Dermis blood vessel endothelial cell (primary cell): ENCODE measurements at regions not wholly inside any gene's neighbourhood (a gene's known extent, or its start where the extent isn't known, plus 50 kb on each side); places are given as distances from the start of the nearest gene placed in this dataset.
"Not testable (repeated sequence)": the region's sequence is repeated elsewhere in the genome, so short reads cannot be mapped to it uniquely, and the experiment has no call there.

Experiments used
- DNase-seq: peaks from one replicate; pipeline ENCODE4 v3.0.0; 2010

DNA sequence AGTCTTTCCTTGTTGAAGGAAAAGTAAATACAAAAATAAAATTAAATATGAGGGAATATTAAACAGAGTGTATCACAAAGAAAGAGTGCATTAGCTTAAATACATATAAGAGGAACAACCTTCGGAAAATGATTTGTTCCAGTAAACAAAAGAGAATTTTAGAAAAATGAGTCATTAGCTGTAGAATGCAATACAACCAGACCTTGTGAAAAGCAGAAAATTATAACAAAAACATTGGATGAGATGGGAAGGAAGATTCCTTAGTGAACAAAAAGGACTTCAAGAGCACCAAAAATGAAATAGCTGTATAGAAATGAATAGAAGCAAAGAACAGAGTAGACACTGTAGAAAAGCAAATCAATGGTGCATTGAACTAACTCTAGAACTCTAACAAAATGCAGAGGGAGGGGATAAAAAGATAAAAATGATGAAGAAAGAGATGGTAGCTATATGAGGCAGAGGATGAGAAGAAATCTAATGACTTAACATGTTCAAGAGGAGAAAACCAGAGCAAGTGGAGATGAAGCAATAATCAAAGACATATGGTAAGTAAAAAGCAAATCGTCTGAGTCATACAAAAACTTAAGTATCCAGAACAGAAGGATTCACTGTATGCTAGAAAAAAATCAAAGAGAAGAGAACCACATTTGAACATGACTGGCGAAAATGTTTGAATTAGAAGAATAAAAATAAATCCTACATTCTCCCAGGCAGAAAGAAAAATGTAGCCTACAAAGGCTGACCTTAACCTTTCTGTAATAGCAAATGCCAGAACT is 190.5 kb downstream of the TMEM26 start:
- DNase-seq: no peak

DNA sequence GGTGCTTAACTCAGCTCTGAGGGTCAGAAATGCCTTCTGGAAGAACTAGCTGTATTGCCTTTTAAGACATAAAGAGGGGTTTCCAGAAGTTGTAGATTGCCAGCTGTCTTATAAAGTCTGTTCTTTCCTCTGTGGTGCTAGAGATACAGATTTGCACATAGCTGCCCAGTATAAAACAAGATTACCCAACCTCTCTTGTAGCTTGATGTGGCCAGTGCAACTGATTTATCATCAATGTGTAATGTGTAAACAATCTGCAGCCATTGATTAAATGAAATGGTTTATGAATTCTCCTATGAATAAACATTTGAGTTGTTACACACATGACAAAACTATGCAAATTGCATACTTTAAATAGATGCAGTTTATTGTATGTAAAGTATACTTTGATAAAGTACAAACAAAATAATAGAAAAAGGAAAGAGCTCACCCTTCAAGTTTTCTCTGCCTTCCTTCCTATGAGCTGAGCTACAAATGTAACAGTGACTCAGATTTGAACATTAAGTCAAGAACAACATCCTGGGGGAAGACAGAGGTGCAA is 195.2 kb downstream of the TMEM26 start:
- DNase-seq: no peak

DNA sequence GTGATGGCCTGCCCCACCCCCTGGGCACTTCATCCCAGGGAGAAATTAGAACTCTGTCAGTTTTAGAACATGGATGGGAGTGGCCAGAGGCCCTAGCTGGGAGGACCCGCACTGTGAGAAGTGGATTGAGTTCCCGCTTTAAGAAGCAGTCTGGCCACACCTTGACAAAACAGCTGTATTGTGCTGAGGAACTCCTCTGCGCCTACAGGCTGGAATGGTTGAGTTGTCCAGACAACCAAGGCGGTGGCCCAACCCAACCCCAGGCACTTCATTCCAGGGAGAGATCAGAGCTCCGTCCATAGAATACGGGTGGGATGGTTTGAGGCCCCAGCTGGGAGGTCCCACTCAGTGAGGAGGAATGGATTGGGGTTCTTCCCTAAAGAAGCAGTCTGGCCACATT is 196.0 kb downstream of the TMEM26 start:
- no peak for DNase-seq

DNA sequence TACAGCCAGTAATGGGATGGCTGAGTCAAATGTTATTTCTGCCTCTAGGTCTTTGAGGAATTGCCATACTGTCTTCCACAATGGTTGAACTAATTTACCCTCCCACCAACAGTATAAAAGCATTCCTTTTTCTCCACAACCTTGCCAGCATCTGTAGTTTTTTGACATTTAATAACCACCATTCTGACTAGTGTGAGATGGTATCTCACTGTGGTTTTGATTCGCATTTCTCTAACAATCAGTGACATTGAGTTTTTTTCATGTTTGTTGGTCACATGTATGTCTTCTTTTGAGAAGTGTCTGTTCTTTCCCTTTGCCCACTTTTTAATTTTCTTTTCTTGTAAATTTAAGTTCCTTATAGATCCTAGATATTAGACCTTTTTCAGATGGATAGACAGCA is 200.9 kb downstream of the TMEM26 start:
- DNase-seq: not testable (repeated sequence)

DNA sequence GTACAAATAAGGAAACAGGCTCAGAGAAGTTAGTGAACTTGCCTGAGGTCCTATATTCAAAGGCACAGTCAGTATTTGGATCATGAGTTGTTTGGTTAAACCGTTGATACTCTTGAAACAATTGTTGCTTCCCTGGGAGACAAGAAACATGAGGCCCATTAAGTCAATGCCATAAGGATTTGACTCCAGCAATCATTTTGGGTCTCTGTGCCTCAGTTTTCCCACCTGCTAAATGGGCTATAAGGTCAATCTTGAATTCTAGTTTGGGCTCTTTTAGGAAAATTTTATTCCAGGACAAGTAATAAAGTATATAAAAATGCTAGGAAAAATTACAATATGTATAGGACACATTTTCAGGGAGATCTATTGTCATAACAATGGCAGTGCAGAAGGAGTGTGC is 202.1 kb downstream of the TMEM26 start:
- DNase-seq: no peak

DNA sequence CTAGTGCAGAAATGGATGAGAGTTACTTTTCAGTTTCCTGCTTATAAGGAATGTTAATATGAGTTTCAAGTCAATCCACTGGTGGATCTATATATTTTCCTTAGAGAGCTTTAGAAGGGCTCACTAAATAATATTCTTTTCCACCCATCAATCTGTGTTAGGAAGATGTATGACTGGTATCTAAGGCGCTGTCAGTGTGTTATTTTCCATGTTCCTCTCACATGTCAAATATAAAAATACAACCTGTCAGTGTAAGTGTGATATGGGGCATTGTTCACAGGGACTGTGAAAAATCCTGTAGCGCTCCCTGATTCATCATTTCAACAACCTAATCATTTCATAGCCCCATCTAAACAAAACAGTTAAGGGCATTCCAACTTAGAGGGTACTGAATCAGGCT is 203.1 kb downstream of the TMEM26 start:
- DNase-seq: no peak

DNA sequence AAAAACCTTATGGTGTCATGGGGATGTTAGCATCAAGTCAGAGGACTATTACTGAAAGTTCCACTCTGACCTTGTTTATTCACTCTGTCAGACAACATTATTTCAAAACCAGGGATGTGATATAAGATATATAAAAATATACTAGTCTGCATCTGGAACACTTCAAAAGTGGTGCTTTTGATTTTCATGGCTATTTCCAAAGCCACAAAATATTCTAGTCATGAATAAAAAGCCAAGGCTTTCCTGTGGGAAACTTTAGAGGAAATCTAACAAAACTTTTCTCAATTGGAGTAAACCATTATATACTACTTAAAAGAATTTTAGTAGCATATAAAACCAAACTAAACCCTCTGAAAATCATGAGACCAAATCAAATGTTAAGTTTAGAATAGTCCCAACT is 205.2 kb downstream of the TMEM26 start:
- no peak for DNase-seq

DNA sequence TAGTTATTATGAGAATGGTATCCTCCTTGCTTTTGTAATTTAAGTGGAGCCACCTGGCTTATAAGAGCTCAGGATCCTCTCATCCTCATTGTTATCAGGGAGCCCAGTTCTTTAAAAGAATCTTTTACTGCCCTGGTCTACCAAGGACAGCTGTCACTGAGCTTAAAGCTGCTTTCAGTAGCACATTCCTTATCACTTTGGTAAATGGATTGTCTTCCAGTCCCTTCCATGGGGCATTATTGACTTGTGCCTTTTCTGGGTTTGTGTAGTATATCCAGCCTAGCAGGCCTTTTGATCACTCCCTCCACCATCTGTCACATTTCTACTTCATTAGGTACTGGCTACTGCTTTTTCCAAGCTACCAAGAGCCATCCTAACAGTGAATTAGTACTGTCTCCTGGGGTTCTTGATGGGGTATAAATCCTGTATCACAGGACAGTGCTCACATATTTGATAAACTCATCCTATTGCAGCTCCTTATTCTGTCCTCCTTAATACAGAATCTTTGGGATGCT is 208.9 kb downstream of the TMEM26 start:
- no peak for DNase-seq

DNA sequence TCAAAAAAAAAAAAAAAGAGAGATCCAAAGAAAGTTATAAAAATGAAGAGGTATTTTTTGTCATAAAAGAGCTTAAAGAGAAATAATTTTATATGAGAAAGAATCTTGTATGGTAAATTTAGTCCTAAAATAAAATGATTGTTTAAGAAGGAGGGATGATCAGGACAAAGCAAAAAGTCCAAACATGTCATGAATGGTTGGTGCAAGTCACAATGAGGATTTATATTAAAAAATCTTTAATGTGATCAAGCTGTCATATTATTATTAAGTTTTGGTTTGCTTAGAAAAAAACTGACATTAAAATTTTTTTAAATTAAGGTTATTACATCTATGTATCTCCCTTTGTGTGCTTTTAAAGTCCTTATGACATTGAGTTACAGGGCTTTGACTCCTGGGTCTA is 220.4 kb downstream of the TMEM26 start:
- no peak for DNase-seq

DNA sequence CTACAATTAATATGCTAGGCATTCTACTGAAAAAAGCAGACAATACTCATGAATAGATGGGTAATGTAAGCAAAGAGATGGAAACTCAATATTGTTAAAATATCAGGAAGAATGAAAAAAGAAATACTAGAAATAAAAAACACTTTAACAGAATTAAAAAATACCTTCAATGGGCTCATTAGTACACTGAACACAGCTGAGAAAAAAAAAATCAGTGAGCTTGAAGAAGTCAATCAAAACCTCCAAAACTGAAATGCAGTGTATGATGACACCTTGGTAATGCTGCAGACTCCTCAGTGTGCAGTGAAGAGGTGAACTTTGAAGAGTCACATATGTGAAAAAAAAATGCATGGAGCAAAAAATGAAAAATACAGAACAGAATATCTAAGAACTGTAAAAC is 227.2 kb downstream of the TMEM26 start:
- no peak for DNase-seq

DNA sequence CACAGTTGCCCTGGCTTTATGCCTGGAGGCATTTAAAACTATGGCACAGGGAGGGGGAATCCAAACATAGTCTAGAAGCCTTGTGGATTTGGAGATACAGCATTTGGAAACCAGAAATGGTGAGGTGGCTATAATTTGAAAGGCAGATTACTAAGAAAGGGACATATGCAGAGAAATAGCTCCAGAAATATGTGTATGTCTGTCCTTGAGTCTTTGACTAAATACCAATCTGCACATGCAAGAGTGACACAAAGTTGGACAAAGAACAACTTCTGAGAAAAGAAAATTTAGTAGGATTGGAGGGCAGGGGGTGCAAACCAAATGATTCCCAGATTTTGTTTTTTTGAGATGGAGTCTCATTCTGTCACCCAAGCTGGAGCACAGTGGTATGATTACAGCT is 229.6 kb downstream of the TMEM26 start:
- no peak for DNase-seq

DNA sequence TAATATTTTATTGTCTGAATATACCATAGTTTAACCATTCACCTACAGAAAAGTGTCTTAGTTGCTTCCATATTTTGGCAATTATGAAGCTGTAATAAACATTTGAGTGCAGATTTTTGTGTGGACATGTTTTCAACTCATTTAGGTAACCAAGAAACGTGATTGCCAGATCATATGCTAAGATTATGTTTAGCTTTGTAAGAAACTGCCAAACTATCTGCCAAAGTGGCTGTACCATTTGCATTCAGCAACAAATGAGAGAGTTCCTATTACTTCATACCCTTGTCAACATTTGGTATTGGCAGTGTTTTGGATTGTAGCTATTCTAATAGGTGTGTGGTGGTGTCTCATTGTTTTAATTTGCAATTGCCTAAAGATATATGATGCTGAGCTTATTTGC is 233.5 kb downstream of the TMEM26 start:
- DNase-seq: no peak

DNA sequence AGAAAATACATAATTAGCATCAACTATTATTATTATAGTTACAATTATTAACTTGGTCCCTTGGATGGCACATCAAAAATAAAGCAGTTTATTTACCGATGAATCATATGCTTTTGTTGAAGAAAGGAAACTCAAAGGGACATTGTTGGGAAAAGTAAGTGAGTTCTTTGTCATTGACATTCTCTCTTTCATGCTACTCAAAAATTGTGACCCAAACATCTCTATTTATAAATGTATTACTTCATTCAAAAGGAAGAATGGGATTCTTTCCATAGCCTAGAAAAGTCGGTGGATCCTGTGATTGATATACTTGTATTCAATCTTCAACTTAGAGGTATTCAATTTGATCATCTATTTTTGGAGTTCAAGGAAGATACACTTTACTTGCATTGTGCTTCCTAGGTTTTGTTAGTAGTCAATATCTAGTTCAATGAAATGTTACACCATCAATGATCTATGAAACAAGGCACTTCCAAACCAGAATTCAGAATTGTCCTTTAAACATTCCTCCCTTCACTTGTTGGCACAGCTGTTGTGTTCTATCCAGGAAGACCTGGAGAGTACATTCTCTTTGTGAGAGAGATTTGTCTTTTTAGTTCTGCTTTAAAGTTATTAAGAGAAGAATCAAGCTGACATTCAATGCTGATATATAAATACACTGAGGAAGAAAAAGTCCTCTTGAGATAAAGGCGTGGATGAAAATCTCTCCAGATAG is 235.2 kb downstream of the TMEM26 start:
- no peak for DNase-seq

DNA sequence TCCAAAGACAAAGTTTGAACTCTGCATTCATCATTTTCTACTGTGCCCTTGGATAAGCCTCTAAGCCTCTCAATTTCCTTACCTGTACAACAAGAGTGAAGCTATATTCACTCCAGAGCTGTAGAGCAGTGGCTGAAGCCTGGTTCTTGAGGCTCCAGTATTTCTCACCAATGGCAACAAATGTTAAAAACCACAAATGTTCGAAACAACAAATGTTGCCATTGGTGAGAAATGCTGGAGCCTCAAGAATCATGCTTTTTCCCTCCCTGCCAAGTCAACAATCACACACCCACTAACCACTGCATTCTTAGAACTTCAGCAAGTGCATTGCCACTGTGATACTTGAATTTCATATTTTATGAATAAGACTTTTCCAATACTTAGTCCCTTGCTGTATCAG is 237.9 kb downstream of the TMEM26 start:
- no peak for DNase-seq

DNA sequence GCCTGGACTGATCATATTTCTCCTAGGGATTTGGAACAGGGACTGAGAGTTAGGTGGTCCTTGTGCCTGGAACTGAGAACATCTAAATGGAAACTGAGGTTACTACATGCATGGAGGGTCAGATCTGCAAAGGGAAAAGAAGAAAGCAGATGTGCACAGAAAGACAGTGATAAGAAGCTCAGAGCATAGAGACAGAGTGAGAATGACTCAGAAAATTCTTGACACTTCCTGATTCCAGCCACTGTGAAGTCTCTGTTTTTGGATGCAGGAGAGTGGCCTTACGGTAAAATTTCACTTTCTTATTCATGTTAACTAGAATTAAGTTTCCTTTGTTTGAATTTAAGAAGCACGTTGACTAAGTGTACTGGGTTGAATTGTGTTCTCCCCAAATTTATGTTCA is 241.7 kb downstream of the TMEM26 start:
- DNase-seq: no peak

DNA sequence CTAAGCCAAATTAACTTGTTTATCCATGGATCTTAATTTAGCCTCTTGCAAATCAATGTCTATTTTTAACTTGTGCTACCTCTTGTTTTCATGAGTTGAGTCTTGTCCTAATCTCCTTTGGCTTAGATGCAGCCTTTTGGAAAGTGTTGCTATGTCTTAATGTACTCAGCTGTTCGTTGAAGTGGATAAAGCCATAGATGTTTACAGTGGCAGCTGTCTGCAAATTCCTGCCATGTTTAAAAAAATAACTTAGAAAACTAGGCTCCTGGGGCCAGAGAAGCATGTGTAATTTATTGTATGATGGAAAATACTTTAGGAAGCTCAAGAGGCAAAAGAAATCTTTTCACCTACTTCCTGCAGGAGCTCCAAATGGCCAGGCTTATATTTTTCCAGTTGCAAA is 253.1 kb upstream of the RHOBTB1 start:
- DNase-seq: no peak

DNA sequence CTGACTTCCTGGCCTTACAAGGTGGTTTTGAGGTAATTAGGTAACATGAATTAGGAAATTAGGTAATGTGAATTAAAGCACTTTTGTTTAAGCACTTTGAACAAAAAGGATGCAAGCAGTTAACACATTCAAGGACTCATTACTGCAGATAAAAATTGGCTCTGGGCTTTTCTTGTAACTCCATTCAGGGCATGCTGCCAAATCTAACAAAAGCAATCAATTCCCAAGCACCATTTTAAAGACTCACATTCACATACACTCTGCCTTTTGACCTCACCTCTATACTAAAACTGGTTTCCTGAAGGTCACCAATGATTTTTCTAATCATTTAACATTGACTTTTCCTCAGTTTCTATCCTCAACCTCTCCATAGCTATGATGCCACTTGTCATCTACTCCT is 251.2 kb upstream of the RHOBTB1 start:
- no peak for DNase-seq

DNA sequence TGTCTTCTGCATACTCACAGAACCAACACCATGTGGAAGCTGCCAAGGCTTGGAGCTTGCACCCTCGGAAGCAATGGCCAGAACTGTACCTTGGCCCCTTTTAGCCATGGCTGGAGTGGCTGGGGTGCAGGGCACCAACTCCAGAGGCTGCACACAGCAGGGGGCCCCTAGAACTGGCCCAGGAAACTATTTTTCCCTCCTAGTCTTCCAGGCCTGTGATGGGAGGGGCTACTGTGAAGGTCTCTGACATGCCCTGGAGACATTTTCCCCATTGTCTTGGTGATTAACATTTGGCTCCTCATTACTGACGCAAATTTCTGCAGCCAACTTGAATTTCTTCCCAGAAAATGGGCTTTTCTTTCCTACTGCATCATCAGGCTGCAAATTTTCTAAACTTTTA is 248.6 kb upstream of the RHOBTB1 start:
- DNase-seq: not testable (repeated sequence)

DNA sequence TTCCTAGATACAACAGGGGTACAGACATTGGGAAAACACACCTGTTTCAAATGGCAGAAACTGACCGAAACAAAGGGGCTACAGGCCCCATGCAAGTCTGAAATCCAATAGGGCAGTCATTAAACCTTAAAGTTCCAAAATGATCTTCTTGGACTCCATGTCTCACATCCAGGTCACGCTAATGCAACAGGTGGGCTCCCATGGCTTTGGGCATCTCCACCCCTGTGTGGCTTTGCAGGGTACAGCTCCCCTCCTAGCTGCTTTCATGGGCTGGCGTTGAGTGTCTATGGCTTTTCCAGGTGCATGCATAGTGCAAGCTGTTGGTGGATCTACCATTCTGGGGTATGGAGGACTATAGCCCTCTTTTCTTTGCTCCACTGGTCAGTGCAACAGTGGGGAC is 248.1 kb upstream of the RHOBTB1 start:
- no peak for DNase-seq

DNA sequence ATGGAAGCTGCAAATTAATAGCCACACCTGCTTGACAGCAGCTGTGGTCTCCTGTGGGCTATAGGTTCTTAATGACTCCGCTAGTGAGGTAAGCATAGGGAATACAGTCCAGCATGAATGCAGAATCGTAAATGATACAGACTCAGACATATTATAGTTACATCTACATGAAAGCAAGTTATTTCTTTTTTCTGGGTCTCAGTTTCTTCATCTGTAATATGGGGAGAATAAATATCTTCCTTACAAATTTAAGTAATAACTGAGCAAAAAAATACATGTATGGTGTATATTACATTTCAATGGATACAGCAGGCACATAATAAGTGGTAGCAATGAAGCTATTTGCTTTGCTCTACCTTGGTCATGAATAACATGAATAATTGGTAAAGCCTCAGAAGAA is 245.9 kb upstream of the RHOBTB1 start:
- no peak for DNase-seq

DNA sequence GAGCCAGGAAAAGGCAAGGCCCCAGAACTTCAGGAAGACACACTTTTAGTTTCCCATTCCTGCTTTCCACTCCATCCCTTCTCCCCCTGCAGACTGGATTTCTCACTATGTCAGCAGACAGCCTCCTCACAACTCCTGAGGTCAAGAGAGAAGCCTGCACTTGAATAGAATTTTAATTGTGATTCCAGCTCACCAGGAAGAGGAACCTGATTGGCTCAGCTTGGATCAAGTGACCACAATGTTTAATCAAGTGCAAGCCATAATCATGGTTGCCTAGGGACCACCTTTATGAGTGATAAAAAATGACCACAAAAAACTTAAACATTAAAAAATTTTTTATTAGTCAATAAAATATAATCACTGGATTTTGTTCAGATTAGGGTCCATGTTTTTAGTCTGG is 244.7 kb upstream of the RHOBTB1 start:
- no peak for DNase-seq

DNA sequence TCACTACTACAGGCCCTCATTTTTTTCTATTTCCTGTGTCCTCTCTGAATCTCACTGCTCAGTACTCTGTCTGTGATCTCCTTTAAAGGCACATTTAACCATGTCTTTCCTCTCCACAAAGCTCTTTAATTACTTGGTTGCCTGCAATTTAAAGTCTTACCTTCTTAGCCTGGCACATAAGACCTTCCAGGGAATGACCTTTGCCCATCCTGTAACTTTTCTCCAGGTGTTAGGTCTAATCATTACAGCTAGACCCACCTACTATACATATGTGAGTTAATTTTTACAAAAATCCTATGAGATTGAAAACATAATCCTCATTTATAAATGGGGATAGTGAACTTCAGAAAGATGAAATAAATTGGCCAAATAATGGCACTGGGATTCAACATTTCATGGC is 244.1 kb upstream of the RHOBTB1 start:
- no peak for DNase-seq

DNA sequence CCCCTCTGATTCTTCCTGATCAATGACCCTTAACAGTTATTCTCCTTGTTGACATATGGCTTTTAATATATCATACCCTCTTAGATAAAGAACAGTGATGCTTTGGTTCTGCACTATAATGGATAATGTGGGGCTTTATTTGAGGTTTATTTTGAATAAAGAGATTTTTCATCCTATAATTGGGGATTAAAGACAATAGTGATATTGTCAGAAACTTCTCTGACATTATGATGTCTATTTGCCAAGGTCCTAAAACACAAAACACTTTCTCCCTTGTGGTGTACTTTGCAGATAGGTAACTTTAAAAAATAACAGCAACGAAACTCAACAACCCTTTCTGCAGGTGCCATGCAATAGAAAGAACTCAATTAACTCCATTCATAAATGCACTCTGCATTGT is 243.6 kb upstream of the RHOBTB1 start:
- no peak for DNase-seq

DNA sequence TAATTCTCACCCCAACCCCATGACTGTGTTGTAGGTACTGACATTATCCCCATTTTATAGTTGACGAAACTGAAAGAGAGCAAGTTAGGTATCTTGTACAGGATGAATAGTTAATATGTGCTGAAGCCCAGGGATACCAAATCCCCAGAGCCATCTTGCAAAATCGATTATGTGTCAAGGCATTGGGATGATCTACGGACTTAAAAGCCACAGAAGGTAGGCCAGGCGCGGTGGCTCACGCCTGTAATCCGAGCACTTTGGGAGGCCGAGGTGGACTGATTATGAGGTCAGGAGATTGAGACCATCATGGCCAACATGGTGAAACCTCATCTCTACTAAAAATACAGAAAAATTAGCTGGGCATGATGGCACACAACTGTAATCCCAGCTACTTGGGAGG is 242.4 kb upstream of the RHOBTB1 start:
- DNase-seq: no peak
